Epidermal melanocyte (primary cell): ENCODE measurements at regions not wholly inside any gene's neighbourhood (a gene's known extent, or its start where the extent isn't known, plus 50 kb on each side); places are given as distances from the start of the nearest gene placed in this dataset.
"Not testable (repeated sequence)": the region's sequence is repeated elsewhere in the genome, so short reads cannot be mapped to it uniquely, and the experiment has no call there.

ENCODE experiments used
- DNase-seq: peaks from one replicate; pipeline ENCODE4 v3.0.0; 2011; ENCODE audit warnings: low spot score; ENCODE audit not compliant: insufficient read length

- no peak for DNase-seq
Observed at GRCh38 chr16:48057048-48057447, 98.7 kb downstream of the ABCC12 start.

DNA sequence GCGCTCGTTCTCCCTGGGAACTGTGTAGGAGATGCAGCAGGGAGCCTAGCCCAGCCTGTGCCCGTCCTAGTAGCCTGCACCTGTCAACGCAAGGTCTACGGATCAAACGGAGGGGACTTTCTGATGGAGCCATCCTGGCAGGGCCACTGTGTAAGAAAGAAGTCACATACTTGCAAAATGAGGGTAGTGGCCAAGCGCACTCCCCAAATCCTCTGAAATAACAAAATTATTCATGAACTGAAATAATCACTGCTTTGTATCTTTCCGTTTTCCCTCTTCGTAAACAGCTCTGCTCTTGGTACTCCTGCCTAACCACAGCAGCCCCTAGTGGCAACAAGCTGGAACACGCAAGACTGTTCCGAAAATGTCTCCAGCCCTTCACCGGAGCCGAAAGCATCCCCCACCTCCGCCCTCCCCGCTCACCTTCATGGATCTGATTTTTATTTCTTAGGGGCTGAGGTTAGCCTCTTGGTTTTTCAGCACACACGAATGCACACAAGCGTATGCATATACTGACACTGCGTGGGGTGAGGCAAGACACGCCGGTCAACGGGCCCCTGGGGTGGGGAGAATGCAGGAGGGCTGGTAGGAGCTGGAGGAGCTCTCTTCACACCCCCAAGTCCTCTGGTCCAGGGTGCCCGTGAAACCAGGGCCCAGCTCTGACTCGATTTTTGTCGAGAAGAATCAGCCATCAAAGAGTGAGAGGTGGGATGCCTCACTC lies 100.8 kb downstream of the ABCC12 start:
- DNase-seq: peak; percentile 49

GRCh38 chr16:48053418-48053745 lies 102.4 kb downstream of the ABCC12 start:
- peak; percentile 56 for DNase-seq

GRCh38 chr16:48052731-48053417 lies 102.9 kb downstream of the ABCC12 start:
- DNase-seq: no peak

- no peak for DNase-seq
Observed at GRCh38 chr16:48050871-48051270, 104.9 kb downstream of the ABCC12 start.

DNA sequence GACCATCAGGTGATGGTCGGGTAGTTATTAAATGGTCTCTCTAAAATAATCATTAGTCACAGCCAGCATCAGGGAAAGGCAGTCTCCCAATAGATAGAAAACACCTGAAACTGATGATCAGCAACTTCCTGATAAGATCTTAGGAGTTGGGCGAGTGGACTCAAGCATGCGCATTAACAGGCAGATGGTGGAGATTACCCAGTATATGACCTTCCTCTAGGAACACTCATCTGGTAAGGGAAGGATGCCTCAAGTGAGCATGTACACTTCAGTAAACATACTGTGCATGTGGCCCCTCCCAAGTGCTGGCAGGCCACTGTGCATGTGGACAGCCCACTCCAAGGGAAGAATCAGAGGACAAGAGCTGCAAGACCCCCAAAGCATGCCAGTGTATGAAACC lies 105.9 kb downstream of the ABCC12 start:
- no peak for DNase-seq

DNA sequence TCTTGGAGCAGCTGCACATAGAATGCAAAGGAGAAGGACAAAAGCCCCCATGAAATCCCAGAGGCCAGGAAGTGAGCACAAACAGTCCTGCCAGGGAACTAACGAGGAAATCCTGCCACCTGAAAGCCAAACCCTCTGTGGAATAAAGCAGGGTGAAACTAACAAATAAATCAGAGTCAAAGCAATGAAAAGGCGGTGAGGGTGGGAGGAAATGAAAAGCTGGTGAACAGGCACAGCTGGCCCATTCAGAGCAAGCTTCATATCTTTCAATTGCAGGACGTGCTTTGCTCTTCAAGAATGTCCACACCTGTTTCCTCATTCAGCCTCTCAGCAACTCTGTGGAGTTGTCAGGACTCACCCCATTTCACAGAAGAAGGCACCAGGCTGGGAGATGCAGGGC lies 108.1 kb downstream of the ABCC12 start:
- DNase-seq: no peak

- no peak for DNase-seq
Observed at GRCh38 chr16:48047241-48047640, 108.6 kb downstream of the ABCC12 start.

DNA sequence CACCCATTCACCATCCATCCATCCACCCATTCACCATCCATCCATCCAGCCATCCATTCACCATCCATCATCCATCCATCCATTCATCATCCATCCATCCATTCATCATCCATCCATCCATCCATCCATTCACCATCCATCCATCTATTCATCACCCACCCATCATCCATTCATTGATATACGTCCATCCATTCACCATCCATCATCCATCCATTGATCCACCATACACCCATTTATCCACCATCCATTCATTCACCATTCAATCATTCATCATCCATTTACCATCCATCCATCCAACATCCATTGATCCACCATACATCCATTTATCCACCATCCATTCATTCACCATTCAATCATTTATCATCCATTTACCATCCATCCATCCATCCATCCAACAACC lies 111.7 kb downstream of the ABCC12 start:
- no peak for DNase-seq

DNA sequence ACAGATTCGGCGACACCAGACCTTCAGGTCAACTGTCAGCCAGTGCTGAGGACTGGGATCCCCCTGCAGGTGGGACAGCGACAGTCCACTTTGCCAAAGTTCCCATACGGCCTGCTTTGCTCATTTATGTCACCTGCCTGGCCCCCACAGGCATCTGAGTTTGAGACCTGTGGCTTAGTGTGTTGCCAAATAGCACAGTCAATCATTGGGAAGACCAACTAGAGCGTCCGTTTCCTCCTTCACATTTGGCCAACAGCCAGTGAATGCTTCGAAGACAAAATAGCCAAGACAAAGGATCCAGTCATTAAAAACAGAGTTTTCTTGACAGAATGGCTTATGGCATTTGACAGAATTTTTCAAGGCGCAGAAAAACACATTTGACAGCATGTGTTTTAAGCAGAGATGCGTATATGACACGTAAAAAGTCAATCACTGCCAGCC lies 113.8 kb downstream of the ABCC12 start:
- no peak for DNase-seq

DNA sequence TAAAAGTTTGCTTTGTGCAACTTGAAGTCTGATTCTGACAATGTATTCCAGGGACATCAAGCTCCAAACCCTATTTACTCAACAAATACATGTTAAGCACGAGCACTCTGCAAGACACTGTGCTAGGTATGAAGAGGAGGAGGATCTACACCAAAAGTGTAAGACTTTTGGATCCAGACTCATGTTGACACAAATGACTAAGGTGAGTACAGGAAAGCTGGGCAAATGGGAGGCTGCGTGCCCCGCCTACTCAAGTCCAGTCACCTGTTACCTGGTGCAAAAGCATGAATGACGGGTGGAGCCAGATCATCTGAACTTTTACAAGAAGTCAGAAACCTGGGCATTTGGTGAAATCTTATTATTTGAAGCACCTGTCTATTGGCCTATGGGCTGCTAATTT lies 120.7 kb downstream of the ABCC12 start:
- DNase-seq: no peak

DNA sequence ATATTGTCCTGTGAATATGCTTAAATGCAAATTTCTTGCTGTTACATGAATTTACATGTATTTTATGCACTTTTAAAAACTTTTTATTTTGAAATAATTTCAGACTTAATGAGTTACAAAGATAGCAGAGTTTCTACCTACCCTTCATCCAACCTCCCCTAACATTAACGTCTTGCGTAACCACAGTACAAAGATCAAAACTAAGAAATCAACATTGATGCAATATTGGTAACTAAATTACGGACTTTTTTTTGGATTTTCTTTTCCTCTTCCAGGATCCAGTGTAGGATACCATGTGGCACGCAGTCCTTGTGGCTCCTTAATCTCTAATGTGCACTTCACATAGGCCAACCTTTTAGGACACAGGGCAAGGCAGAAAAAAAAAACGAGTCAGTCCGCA lies 124.9 kb downstream of the ABCC12 start:
- DNase-seq: no peak

DNA sequence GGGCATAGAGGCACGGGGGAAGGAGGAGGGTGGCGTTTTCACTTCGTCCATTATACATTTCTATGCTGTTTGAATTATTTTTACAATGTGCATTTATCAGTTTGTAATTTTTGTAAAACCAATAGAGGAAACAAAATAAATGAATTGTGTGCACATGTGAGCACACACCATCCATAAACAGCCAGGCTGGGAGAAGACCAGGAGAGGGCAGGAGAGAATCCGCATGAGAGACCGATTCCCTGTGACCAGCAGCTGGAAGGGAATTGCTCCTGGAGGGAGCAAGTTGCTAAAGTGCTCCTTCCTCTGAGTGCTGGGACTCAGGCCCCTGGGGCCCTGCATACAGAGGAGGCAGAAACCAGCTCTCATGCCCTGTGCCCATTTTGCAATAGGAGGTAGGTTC lies 126.0 kb downstream of the ABCC12 start:
- DNase-seq: no peak

- DNase-seq: no peak
Observed at GRCh38 chr16:48025359-48025758, 130.4 kb downstream of the ABCC12 start.

GRCh38 chr16:48024042-48024441 lies 131.8 kb downstream of the ABCC12 start:
- DNase-seq: no peak

DNA sequence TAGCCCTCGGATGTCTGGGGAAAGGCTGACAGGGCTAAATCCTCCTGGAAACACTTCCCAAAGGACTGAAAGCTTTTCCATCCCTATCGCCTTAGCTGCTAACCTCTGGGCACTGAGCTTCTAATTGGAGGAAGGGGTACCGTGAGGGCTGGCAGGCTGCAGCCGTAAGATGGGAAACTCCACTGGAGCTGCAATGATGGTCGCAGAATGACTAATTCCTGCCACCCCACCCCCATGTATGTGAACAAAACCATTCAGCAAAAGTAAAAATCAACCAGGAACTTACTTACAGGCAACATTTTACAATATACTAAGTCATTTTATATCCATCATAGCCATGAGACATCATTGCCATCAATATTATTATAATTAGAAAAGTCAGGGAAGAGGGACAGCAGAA lies 133.3 kb downstream of the ABCC12 start:
- no peak for DNase-seq

- DNase-seq: not testable (repeated sequence)
Observed at GRCh38 chr16:48020617-48021016, 135.2 kb downstream of the ABCC12 start.

DNA sequence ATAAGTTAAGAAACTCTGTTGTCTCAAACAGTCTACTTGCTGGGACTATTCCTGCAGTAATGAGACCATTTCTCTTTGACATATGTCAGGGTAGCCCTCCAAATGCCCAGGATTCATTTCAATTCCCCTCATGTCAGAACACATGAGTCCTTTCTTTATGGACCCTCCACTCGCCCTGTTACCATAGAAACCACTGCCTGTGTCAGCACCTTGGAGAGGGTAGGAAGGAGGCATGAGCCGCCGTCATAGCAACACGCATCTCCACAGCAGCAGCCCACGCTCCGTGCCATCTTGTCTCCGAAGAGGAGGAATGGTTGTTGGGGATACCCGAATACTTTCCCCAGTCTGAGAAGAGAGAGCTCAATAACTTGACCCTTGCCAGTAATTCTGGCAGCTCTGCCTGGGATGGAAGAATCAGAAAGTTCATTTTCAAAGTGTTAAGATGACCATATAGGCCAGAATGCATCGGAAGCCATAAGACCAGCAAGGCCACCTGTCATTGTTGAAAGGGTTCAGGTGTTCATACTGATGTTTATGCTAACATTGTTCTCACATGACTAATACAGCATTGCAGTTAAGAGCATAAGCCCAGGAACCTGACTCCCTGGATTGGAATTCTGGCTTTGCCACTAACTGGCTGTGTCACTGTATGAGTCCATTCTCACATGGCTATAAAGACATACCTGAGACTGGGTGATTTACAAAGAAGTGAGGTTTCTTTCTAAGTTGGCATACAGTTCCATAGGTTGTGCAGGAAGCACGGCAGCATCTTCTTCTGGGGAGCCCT lies 141.3 kb downstream of the ABCC12 start:
- no peak for DNase-seq

DNA sequence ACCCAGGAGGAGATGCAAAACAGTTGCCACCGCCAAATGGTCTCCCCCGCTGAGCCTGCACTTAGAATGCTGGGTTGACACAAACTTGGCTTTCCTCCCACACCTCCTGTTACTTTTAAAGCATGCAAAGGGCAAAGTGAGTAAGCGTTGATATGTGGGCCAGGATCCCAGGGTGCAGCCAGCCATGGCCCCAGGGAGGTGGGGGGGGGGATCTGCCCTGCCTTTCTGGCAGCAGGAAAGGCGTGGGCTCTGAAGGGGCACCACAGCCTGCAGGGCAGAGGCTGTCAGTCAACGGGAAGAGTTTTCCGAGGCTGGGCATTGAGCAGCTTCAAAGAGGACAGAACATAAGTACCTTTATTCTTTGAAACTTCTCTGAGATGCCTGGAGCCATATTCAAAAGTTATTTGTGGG lies 142.3 kb downstream of the ABCC12 start:
- no peak for DNase-seq

- DNase-seq: no peak
Observed at GRCh38 chr16:48011878-48012658, 143.7 kb downstream of the ABCC12 start.

- DNase-seq: no peak
Observed at GRCh38 chr16:48011466-48011865, 144.3 kb downstream of the ABCC12 start.
